ENCODE measurements at regions not wholly inside any gene's neighbourhood (a gene's known extent, or its start where the extent isn't known, plus 50 kb on each side); places are given as distances from the start of the nearest gene placed in this dataset.

DNA sequence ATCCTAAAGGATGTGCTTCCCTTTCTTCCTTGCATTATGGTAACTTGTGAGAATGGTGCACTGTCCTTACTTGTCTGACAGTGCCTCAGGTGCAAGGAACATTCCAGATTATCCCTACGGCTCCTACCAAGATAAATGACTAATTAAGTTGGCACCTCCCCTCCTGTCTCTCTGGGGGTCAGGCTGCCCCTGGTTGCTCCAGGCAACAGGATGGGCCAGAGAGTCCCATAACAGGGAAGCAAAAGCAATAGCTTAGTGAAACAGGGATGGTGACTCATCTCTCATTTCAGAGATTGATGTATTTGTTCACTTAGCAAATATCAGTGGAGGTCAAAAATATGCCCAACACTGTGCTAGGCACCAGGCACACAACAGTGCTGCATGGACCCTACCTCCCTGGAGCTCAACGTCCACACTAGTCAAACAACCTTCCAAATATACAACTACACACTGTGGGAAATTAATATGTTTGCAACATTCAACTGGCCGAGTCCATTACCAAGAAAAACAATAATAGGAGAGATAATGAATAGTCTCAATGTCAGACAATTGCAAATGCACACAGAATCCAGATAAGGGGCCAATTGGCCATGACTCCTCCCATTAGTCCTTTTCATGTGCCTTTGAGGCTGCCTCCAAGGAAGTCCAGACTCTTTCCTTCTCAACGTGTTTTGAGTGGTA, 249.0 kb downstream of the TLE3 start:
- Histone ChIP-seq H2AK9ac (replicated peaks; ENCODE audit: low read depth, low read length, poor library complexity) (no peak overlapping the region), H4K5ac (ENCODE audit: low read depth, low read length) (no peak overlapping the region), H4K91ac (ENCODE audit: insufficient read depth, low read depth, low read length) (no peak overlapping the region), H3K23ac (ENCODE audit: low read depth, low read length) (no peak overlapping the region), H2AK5ac (ENCODE audit: low read depth, low read length) (no peak overlapping the region), H4K20me1 (ENCODE audit: insufficient read depth, low read length) (no peaks in the 10 kb centered on the region), H3K27ac (ENCODE audit: insufficient read depth, low read length) (no peak overlapping the region), H3K14ac (replicated peaks; ENCODE audit: low read depth, low read length) (no peak overlapping the region), H3K79me1 (ENCODE audit: low read depth in 1 of 2, low read length in 2 of 2) (no peaks in the 10 kb centered on the region), H3K56ac (ENCODE audit: extremely low read depth, insufficient read depth, low read length) (no peak overlapping the region), H4K8ac (ENCODE audit: low read depth in 2 of 2, low read length in 2 of 2) (no peak overlapping the region), H3K4me2 (ENCODE audit: low read depth, low read length) (no peak overlapping the region), H3K27me3 (ENCODE audit: control insufficient read depth, insufficient read depth, low read length) (peaks cover 7% of the 10 kb centered on the region), H3K9me1 (ENCODE audit: insufficient read depth, low read length) (peaks cover 11% of the 10 kb centered on the region), H2AFZ (replicated peaks; ENCODE audit: low read length, poor library complexity) (no peak overlapping the region), H3K9me3 (ENCODE audit: control insufficient read depth, insufficient read depth, low read length) (no peaks in the 10 kb centered on the region; the same call in 1 of the 2 replicates), H3K4me3 (ENCODE audit: insufficient read depth, low read depth, low read length) (no peak overlapping the region), H3K4me1 (ENCODE audit: control insufficient read depth, insufficient read depth, low read length) (peaks cover 15% of the 10 kb centered on the region), H3K36me3 (ENCODE audit: control insufficient read depth, insufficient read depth, low read length) (no peaks in the 10 kb centered on the region), H3K18ac (ENCODE audit: low read depth, low read length) (no peak overlapping the region), H2BK120ac (ENCODE audit: low read depth, low read length) (no peak overlapping the region), H2BK5ac (ENCODE audit: low read depth, low read length, poor library complexity, severe bottlenecking) (no peak overlapping the region), H2BK20ac (ENCODE audit: low read depth, low read length) (peak overlapping the region; percentile 15; the same call in 1 of the 2 replicates), H3K9ac (ENCODE audit: low read depth, low read length) (no peak overlapping the region), H3K4ac (ENCODE audit: low read depth, low read length) (no peak overlapping the region), H2BK15ac (ENCODE audit: low read depth, low read length) (no peak overlapping the region)
- DNase-seq (no peak), ATAC-seq (ENCODE audit: low read depth) (no peak)
- BruUV-seq (replicated peaks): no TSS peak
- ChIA-PET POLR2A (ENCODE audit: unreplicated experiment) (no interaction called here), CTCF (no interaction called here)
- in situ Hi-C loops (cut with MboI; ENCODE audit: low sequenced_read_pairs) (no loop called here), intact Hi-C loops (cut with micrococcal nuclease) (no loop called here), dilution Hi-C loops (cut with HindIII; ENCODE audit: low sequenced_read_pairs, unreplicated experiment) (no loop called here)
- TF ChIP-seq MAZ (IDR thresholded peaks at IDR 0.05; ENCODE audit: borderline replicate concordance, low read depth, low read length) (no peak), CHD1 (IDR thresholded peaks at IDR 0.05; ENCODE audit: low read depth, low read length) (no peak), POLR2A (IDR thresholded peaks at IDR 0.05; ENCODE audit: low read depth, low read length) (no peak), MXI1 (IDR thresholded peaks at IDR 0.05; ENCODE audit: borderline replicate concordance, low read depth, low read length) (no peak), NFE2L2 (IDR thresholded peaks at IDR 0.05; ENCODE audit: low read depth, low read length) (no peak), FOS (IDR thresholded peaks at IDR 0.05; ENCODE audit: low read depth, low read length) (no peak), RFX5 (IDR thresholded peaks at IDR 0.05; ENCODE audit: low read depth, low read length) (no peak), RAD21 (IDR thresholded peaks at IDR 0.05; ENCODE audit: low read length) (no peak), SMC3 (IDR thresholded peaks at IDR 0.05; ENCODE audit: low read depth, low read length) (no peak), BHLHE40 (IDR thresholded peaks at IDR 0.05; ENCODE audit: low read depth, low read length) (no peak), RCOR1 (IDR thresholded peaks at IDR 0.05; ENCODE audit: insufficient replicate concordance, low read length) (no peak), CEBPB (IDR thresholded peaks at IDR 0.05; ENCODE audit: low read depth, low read length) (no peak)
- TF ChIP-seq, protein P1, sequence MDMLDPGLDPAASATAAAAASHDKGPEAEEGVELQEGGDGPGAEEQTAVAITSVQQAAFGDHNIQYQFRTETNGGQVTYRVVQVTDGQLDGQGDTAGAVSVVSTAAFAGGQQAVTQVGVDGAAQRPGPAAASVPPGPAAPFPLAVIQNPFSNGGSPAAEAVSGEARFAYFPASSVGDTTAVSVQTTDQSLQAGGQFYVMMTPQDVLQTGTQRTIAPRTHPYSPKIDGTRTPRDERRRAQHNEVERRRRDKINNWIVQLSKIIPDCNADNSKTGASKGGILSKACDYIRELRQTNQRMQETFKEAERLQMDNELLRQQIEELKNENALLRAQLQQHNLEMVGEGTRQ (IDR thresholded peaks at IDR 0.05; ENCODE audit: low read depth, low read length): no peak
- TF ChIP-seq, protein P2, sequence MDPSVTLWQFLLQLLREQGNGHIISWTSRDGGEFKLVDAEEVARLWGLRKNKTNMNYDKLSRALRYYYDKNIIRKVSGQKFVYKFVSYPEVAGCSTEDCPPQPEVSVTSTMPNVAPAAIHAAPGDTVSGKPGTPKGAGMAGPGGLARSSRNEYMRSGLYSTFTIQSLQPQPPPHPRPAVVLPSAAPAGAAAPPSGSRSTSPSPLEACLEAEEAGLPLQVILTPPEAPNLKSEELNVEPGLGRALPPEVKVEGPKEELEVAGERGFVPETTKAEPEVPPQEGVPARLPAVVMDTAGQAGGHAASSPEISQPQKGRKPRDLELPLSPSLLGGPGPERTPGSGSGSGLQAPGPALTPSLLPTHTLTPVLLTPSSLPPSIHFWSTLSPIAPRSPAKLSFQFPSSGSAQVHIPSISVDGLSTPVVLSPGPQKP (IDR thresholded peaks at IDR 0.05; ENCODE audit: borderline replicate concordance, low read depth, low read length): no peak
- TF ChIP-seq, protein P3, sequence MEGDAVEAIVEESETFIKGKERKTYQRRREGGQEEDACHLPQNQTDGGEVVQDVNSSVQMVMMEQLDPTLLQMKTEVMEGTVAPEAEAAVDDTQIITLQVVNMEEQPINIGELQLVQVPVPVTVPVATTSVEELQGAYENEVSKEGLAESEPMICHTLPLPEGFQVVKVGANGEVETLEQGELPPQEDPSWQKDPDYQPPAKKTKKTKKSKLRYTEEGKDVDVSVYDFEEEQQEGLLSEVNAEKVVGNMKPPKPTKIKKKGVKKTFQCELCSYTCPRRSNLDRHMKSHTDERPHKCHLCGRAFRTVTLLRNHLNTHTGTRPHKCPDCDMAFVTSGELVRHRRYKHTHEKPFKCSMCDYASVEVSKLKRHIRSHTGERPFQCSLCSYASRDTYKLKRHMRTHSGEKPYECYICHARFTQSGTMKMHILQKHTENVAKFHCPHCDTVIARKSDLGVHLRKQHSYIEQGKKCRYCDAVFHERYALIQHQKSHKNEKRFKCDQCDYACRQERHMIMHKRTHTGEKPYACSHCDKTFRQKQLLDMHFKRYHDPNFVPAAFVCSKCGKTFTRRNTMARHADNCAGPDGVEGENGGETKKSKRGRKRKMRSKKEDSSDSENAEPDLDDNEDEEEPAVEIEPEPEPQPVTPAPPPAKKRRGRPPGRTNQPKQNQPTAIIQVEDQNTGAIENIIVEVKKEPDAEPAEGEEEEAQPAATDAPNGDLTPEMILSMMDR (conservative IDR thresholded peaks at IDR 0.05; ENCODE audit: low read depth, low read length): no peak
- no CpG with 5 or more reads among the region's 4 CpGs for WGBS, 2 experiments (ENCODE audit: extremely low coverage in 2 of 2, insufficient read length in 1 of 2)
